H1 (cell line): ENCODE measurements at regions not wholly inside any gene's neighbourhood (a gene's known extent, or its start where the extent isn't known, plus 50 kb on each side); places are given as distances from the start of the nearest gene placed in this dataset.

Experiments used
- CTCF ChIA-PET: fragments of 300-600 bp; sonication (Branson Sonifier 250); formaldehyde crosslinking; loops from one replicate; lab custom pipeline; 2021; ENCODE audit not compliant: partially characterized antibody; lab: Charles Lee
- POLR2A ChIA-PET: fragments of 300-600 bp; sonication (Branson Sonifier 250); formaldehyde crosslinking; loops from one replicate; lab custom pipeline; 2021; ENCODE audit warnings: inconsistent platforms; ENCODE audit not compliant: partially characterized antibody; lab: Charles Lee
- DNase-seq, 2 experiments: peaks; one replicate each; pipeline versions ENCODE4 v3.0.0 to v3.0.0-alpha.2; 2010 to 2022; ENCODE audit warnings: low spot score in 2 of 2, low read depth in 1 of 2, mixed read lengths in 1 of 2
- FAIRE-seq: peaks from 2 replicates; lab custom pipeline; 2011; peaks lifted over from hg19 to GRCh38; lab: Jason Lieb, UNC
- H2AFZ ChIP-seq: 2 replicates; pipeline ENCODE4 v1.8.1; 2012; ENCODE audit warnings: low read length, inconsistent platforms
- H2AK5ac ChIP-seq: 2 replicates; pipeline ENCODE4 v1.6.1; 2013; ENCODE audit warnings: low read depth, low read length
- H2BK120ac ChIP-seq: replicated peaks from 2 replicates; pipeline ENCODE3; 2013; ENCODE audit warnings: low read depth, low read length, inconsistent platforms
- H2BK12ac ChIP-seq: 2 replicates; pipeline ENCODE4 v1.6.1; 2013; ENCODE audit warnings: low read depth, low read length
- H2BK15ac ChIP-seq: 2 replicates; pipeline ENCODE4 v1.6.1; 2013; ENCODE audit warnings: low read length
- H2BK20ac ChIP-seq: 2 replicates; pipeline ENCODE4 v1.6.1; 2013; ENCODE audit warnings: low read length
- H2BK5ac ChIP-seq: 2 replicates; pipeline ENCODE4 v1.6.1; 2013; ENCODE audit warnings: low read depth, low read length
- H3K14ac ChIP-seq: 2 replicates; pipeline ENCODE4 v1.6.1; 2013; ENCODE audit warnings: inconsistent platforms; ENCODE audit not compliant: insufficient read length
- H3K18ac ChIP-seq: 2 replicates; pipeline ENCODE4 v1.6.1; 2013; ENCODE audit warnings: low read length; ENCODE audit errors: extremely low read depth
- H3K23ac ChIP-seq: 2 replicates; pipeline ENCODE4 v1.6.1; 2013; ENCODE audit warnings: inconsistent platforms; ENCODE audit not compliant: insufficient read length
- H3K23me2 ChIP-seq: 2 replicates; pipeline ENCODE4 v1.6.1; 2013; ENCODE audit warnings: low read depth, low read length
- H3K27ac ChIP-seq: 2 replicates; pipeline ENCODE4 v1.6.1; 2011; ENCODE audit warnings: low read depth, low read length, inconsistent platforms
- H3K27me3 ChIP-seq, 4 experiments: replicated peaks in 1 of 4; 1 replicate in 1 of 4; 2 replicates in 3 of 4; pipeline versions ENCODE4 v1.6.1 to v1.8.1; 2011 to 2013; ENCODE audit warnings: low read length in 3 of 4, mild to moderate bottlenecking in 3 of 4, inconsistent platforms in 2 of 4, mixed read lengths in 2 of 4, moderate library complexity in 1 of 4; ENCODE audit not compliant: control insufficient read depth in 3 of 4, insufficient read depth in 3 of 4; ENCODE audit errors: extremely low read depth in 1 of 4
- H3K36me3 ChIP-seq, 4 experiments: 2 replicates each; pipeline versions ENCODE4 v1.6.1 to v1.8.1; 2011 to 2013; ENCODE audit warnings: mild to moderate bottlenecking in 4 of 4, low read length in 3 of 4, moderate library complexity in 2 of 4, control low read depth in 1 of 4, inconsistent platforms in 1 of 4; ENCODE audit not compliant: insufficient read depth in 4 of 4, control insufficient read depth in 2 of 4
- H3K4ac ChIP-seq: replicated peaks from 2 replicates; pipeline ENCODE3; 2013; ENCODE audit warnings: low read length, low read depth, mixed read lengths, inconsistent platforms; ENCODE audit not compliant: insufficient read length
- H3K4me1 ChIP-seq, 4 experiments: replicated peaks in 1 of 4; 1 replicate in 1 of 4; 2 replicates in 3 of 4; pipeline versions ENCODE4 v1.6.1 to v1.8.1; 2011 to 2013; ENCODE audit warnings: low read length in 3 of 4, inconsistent platforms in 2 of 4, mixed read lengths in 1 of 4; ENCODE audit not compliant: insufficient read depth in 4 of 4, control insufficient read depth in 3 of 4
- H3K4me2 ChIP-seq, 2 experiments: 2 replicates each; pipeline versions ENCODE4 v1.6.1 to v1.8.1; 2011 to 2013; ENCODE audit warnings: low read depth in 2 of 2, low read length in 2 of 2, control low read depth in 1 of 2, inconsistent platforms in 1 of 2, mild to moderate bottlenecking in 1 of 2; ENCODE audit not compliant: insufficient read depth in 1 of 2
- H3K4me3 ChIP-seq, 4 experiments: fragments of 200-600, 300-600 bp in 1 of 4; sonication (generic), shearing (Covaris generic), sonication (Bioruptor Twin) in 1 of 4; 2 replicates each; pipeline versions ENCODE4 v1.5.1 to v1.8.1; 2011 to 2016; ENCODE audit warnings: low read length in 4 of 4, low read depth in 3 of 4, control low read depth in 2 of 4, inconsistent platforms in 2 of 4, mild to moderate bottlenecking in 2 of 4, mixed read lengths in 1 of 4, moderate library complexity in 1 of 4; ENCODE audit not compliant: insufficient read depth in 2 of 4; ENCODE audit errors: extremely low read depth in 1 of 4
- H3K56ac ChIP-seq: replicated peaks from 2 replicates; pipeline ENCODE3; 2013; ENCODE audit warnings: low read depth, mild to moderate bottlenecking, mixed read lengths, low read length, inconsistent platforms; ENCODE audit not compliant: insufficient read length
- H3K79me1 ChIP-seq: 2 replicates; pipeline ENCODE4 v1.6.1; 2013; ENCODE audit warnings: low read depth, low read length, control low read depth
- H3K79me2 ChIP-seq, 2 experiments: 2 replicates each; pipeline versions ENCODE4 v1.6.1 to v1.8.1; 2012 to 2013; ENCODE audit warnings: low read length in 2 of 2, mild to moderate bottlenecking in 2 of 2, inconsistent platforms in 1 of 2; ENCODE audit not compliant: insufficient read depth in 2 of 2, control insufficient read depth in 1 of 2
- H3K9ac ChIP-seq, 4 experiments: replicated peaks in 1 of 4; 1 replicate in 1 of 4; 2 replicates in 3 of 4; pipeline versions ENCODE4 v1.6.1 to v1.8.1; 2011 to 2013; ENCODE audit warnings: low read depth in 3 of 4, low read length in 3 of 4, control low read depth in 2 of 4, mild to moderate bottlenecking in 2 of 4, moderate library complexity in 2 of 4, inconsistent platforms in 1 of 4; ENCODE audit errors: extremely low read depth in 1 of 4
- H3K9me3 ChIP-seq, 2 experiments: 2 replicates each; pipeline versions ENCODE4 v1.6.1 to v1.8.1; 2012 to 2013; ENCODE audit warnings: mild to moderate bottlenecking in 2 of 2, moderate library complexity in 2 of 2, control low read depth in 1 of 2, inconsistent platforms in 1 of 2, low read depth in 1 of 2, low read length in 1 of 2, mixed read lengths in 1 of 2; ENCODE audit not compliant: insufficient read depth in 2 of 2
- H4K20me1 ChIP-seq, 2 experiments: replicated peaks in 1 of 2; 2 replicates each; pipeline versions ENCODE3 to v1.8.1; 2011 to 2013; ENCODE audit warnings: inconsistent platforms in 2 of 2, low read length in 2 of 2, mild to moderate bottlenecking in 1 of 2; ENCODE audit not compliant: insufficient read depth in 2 of 2, control insufficient read depth in 1 of 2
- H4K5ac ChIP-seq: 2 replicates; pipeline ENCODE4 v1.6.1; 2013; ENCODE audit warnings: low read length, low read depth, mixed read lengths, inconsistent platforms; ENCODE audit not compliant: insufficient read length
- H4K8ac ChIP-seq: 2 replicates; pipeline ENCODE4 v1.8.0; 2013; ENCODE audit warnings: mild to moderate bottlenecking, moderate library complexity, low read length, inconsistent platforms; ENCODE audit not compliant: insufficient read depth; ENCODE audit errors: extremely low read depth
- H4K91ac ChIP-seq: replicated peaks from 2 replicates; pipeline ENCODE3; 2013; ENCODE audit warnings: low read length, mixed read lengths, inconsistent platforms; ENCODE audit not compliant: insufficient read length
- CBX8 ChIP-seq: fragments of 300-800, 300-1000 bp; sonication (generic); IDR thresholded peaks from 2 replicates; pipeline ENCODE4 v1.7.1; 2016; ENCODE audit warnings: low read depth, low read length, borderline replicate concordance
- CTBP2 ChIP-seq: IDR thresholded peaks from 2 replicates; pipeline ENCODE4 v1.7.0; 2011; ENCODE audit warnings: borderline replicate concordance, mild to moderate bottlenecking, moderate library complexity, mixed read lengths, low read length; ENCODE audit not compliant: insufficient read depth, insufficient read length
- FOSL1 ChIP-seq: IDR thresholded peaks from 2 replicates; pipeline ENCODE4 v1.6.1; 2011; ENCODE audit warnings: mild to moderate bottlenecking, low read depth, low read length, moderate library complexity; ENCODE audit not compliant: insufficient read depth
- HDAC2 ChIP-seq, 2 experiments: fragments of 300-600 bp in 1 of 2; sonication (generic) in 1 of 2; IDR thresholded peaks; 2 replicates each; pipeline ENCODE4 v1.6.1; 2011 to 2012; ENCODE audit warnings: low read depth in 2 of 2, low read length in 2 of 2, mild to moderate bottlenecking in 2 of 2, moderate library complexity in 2 of 2, borderline replicate concordance in 1 of 2, inconsistent platforms in 1 of 2
- NRF1 ChIP-seq: IDR thresholded peaks from 2 replicates; pipeline ENCODE4 v1.6.1; 2011; ENCODE audit warnings: mild to moderate bottlenecking, low read depth, low read length, improper control_type of control experiment
- SP1 ChIP-seq: IDR thresholded peaks from 2 replicates; pipeline ENCODE4 v1.6.1; 2011; ENCODE audit warnings: low read depth, low read length
- TAF1 ChIP-seq: IDR thresholded peaks from 2 replicates; pipeline ENCODE4 v1.6.1; 2011; ENCODE audit warnings: mild to moderate bottlenecking, low read depth, low read length
- WGBS, 2 experiments: shearing (Covaris generic) in 1 of 2; methylation state at CpG; one replicate each; pipeline versions ENCODE4 v1.1.6 to v1.1.7; 2013 to 2015; ENCODE audit warnings: low lambda C conversion rate in 2 of 2, mixed read lengths in 2 of 2, inconsistent platforms in 1 of 2, low coverage in 1 of 2, missing lambda C conversion rate in 1 of 2; ENCODE audit not compliant: insufficient replicate concordance in 2 of 2, insufficient coverage in 1 of 2, insufficient read length in 1 of 2; ENCODE audit errors: extremely low coverage in 1 of 2, missing lambda C conversion rate in 1 of 2; 5-methylcytosine and 5-hydroxymethylcytosine counted together
- TF ChIP-seq, protein P1 (sequence below): IDR thresholded peaks from 2 replicates; pipeline ENCODE4 v1.6.1; 2012; ENCODE audit warnings: low read length, inconsistent platforms
- TF ChIP-seq, protein P2 (sequence below), 3 experiments: IDR thresholded peaks; 1 replicate in 2 of 3; 2 replicates in 1 of 3; pipeline versions ENCODE4 v1.5.1 to v1.6.1; 2011; ENCODE audit warnings: low read length in 3 of 3, mild to moderate bottlenecking in 3 of 3, inconsistent platforms in 2 of 3, low read depth in 1 of 3, moderate library complexity in 1 of 3; ENCODE audit not compliant: insufficient read depth in 1 of 3; ENCODE audit errors: control extremely low read depth in 1 of 3

DNA sequence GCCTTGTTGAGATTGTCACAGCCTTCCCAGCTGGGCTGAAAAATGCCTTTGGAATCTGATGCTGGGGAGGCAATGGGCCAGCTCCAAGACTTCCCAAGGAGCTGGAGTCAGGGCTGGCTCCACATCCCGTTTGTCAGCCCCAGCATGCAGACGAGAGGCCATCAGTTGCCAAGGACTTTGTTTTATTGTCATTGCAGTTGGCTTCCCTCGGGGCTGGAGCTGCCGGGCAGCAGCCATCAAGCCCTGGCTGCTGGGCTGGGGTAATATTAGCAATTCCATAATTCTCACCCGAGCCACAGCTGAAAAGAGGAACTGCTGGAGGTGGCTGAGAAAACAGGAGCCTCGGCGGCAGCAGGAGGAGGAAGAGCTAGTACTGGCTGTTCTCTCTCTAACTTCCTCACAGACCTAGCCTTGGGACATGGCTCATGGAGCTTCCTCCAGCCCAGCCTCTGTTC, 182.5 kb downstream of the CDC5L start:
- Histone ChIP-seq H3K27ac (no peak overlapping the region), H3K4me2 (no peak overlapping the region), H3K23ac (no peak overlapping the region), H4K91ac (no peak overlapping the region), H3K56ac (no peak overlapping the region), H3K36me3 (no peaks in the 10 kb centered on the region), H3K4me1 (peaks cover 0 to 2% (median 0%) of the 10 kb centered on the region in 4 experiments; a peak in 1 of 7 replicates), H4K20me1 (no peaks in the 10 kb centered on the region), H4K5ac (no peak overlapping the region), H4K8ac (no peak overlapping the region), H3K27me3 (no peaks in the 10 kb centered on the region), H3K79me2 (no peaks in the 10 kb centered on the region), H3K23me2 (no peaks in the 10 kb centered on the region), H2BK12ac (0 out of 2 replicates have a peak overlapping the region, but pooled peaks have one; percentile 23), H3K4ac (no peak overlapping the region), H2BK120ac (no peak overlapping the region), H3K79me1 (no peaks in the 10 kb centered on the region), H3K9me3 (no peaks in the 10 kb centered on the region), H2BK5ac (no peak overlapping the region), H2BK15ac (no peak overlapping the region), H3K18ac (no peak overlapping the region), H3K14ac (no peak overlapping the region), H2AFZ (no peak overlapping the region), H3K9ac (no peak overlapping the region), H2AK5ac (no peak overlapping the region), H3K4me3 (no peak overlapping the region), H2BK20ac (no peak overlapping the region)
- ChIA-PET POLR2A (no interaction called here), CTCF (interaction anchor here (0.9 to 2.3 kb wide), 4 partner anchors 9 to 100 kb away, joined by 3 to 12 read pairs (median 3); no protein-coding TSS in a partner anchor)
- WGBS, 2 experiments, result 79% methylated on average over 7 of the region's 7 CpGs; no CpG with 5 or more reads in 1 of the 2 experiments
- DNase-seq, result no peak
- FAIRE-seq, result no peak
- TF ChIP-seq, protein P1, sequence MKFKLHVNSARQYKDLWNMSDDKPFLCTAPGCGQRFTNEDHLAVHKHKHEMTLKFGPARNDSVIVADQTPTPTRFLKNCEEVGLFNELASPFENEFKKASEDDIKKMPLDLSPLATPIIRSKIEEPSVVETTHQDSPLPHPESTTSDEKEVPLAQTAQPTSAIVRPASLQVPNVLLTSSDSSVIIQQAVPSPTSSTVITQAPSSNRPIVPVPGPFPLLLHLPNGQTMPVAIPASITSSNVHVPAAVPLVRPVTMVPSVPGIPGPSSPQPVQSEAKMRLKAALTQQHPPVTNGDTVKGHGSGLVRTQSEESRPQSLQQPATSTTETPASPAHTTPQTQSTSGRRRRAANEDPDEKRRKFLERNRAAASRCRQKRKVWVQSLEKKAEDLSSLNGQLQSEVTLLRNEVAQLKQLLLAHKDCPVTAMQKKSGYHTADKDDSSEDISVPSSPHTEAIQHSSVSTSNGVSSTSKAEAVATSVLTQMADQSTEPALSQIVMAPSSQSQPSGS, result no peak
- TF ChIP-seq, protein P2, sequence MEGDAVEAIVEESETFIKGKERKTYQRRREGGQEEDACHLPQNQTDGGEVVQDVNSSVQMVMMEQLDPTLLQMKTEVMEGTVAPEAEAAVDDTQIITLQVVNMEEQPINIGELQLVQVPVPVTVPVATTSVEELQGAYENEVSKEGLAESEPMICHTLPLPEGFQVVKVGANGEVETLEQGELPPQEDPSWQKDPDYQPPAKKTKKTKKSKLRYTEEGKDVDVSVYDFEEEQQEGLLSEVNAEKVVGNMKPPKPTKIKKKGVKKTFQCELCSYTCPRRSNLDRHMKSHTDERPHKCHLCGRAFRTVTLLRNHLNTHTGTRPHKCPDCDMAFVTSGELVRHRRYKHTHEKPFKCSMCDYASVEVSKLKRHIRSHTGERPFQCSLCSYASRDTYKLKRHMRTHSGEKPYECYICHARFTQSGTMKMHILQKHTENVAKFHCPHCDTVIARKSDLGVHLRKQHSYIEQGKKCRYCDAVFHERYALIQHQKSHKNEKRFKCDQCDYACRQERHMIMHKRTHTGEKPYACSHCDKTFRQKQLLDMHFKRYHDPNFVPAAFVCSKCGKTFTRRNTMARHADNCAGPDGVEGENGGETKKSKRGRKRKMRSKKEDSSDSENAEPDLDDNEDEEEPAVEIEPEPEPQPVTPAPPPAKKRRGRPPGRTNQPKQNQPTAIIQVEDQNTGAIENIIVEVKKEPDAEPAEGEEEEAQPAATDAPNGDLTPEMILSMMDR (IDR thresholded peaks at IDR 0.05; ENCODE audit: control extremely low read depth in 1 of 3, insufficient read depth in 1 of 3, low read depth in 1 of 3, low read length in 3 of 3), result no peak
- TF ChIP-seq CBX8 (no peak), HDAC2 (IDR thresholded peaks at IDR 0.05; ENCODE audit: borderline replicate concordance in 1 of 2, low read depth in 2 of 2, low read length in 2 of 2) (no peak), CTBP2 (no peak), NRF1 (no peak), FOSL1 (no peak), SP1 (no peak), TAF1 (no peak)
